ENCODE measurements at regions not wholly inside any gene's neighbourhood (a gene's known extent, or its start where the extent isn't known, plus 50 kb on each side); places are given as distances from the start of the nearest gene placed in this dataset.

DNA sequence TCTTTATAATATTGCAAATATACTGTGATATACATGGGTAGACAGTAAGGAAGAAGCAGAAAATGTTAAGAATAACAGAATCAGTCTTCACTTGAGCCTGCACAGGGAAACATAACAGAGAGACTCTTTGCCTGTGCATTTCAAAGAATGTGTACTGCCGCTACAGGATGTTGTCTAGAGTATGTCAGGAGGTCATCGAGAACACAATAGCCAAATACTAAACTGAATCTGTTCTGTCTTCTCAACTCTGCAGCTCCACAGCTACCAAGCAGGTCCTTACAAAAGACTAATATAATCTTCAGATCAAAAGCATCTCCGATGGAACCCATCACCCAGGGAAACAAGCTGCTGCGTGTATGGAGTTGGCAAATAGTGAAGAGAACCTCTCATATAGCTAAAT is 471.5 kb downstream of the PCDH10 start:
- TF ChIP-seq, protein P1, sequence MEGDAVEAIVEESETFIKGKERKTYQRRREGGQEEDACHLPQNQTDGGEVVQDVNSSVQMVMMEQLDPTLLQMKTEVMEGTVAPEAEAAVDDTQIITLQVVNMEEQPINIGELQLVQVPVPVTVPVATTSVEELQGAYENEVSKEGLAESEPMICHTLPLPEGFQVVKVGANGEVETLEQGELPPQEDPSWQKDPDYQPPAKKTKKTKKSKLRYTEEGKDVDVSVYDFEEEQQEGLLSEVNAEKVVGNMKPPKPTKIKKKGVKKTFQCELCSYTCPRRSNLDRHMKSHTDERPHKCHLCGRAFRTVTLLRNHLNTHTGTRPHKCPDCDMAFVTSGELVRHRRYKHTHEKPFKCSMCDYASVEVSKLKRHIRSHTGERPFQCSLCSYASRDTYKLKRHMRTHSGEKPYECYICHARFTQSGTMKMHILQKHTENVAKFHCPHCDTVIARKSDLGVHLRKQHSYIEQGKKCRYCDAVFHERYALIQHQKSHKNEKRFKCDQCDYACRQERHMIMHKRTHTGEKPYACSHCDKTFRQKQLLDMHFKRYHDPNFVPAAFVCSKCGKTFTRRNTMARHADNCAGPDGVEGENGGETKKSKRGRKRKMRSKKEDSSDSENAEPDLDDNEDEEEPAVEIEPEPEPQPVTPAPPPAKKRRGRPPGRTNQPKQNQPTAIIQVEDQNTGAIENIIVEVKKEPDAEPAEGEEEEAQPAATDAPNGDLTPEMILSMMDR (IDR thresholded peaks at IDR 0.05 in 4 of 5, conservative IDR thresholded peaks at IDR 0.05 in 1 of 5), result no peak
- no peak for TF ChIP-seq POLR2A (IDR thresholded peaks at IDR 0.05)
